ENCODE measurements at regions not wholly inside any gene's neighbourhood (a gene's known extent, or its start where the extent isn't known, plus 50 kb on each side); places are given as distances from the start of the nearest gene placed in this dataset.

DNA sequence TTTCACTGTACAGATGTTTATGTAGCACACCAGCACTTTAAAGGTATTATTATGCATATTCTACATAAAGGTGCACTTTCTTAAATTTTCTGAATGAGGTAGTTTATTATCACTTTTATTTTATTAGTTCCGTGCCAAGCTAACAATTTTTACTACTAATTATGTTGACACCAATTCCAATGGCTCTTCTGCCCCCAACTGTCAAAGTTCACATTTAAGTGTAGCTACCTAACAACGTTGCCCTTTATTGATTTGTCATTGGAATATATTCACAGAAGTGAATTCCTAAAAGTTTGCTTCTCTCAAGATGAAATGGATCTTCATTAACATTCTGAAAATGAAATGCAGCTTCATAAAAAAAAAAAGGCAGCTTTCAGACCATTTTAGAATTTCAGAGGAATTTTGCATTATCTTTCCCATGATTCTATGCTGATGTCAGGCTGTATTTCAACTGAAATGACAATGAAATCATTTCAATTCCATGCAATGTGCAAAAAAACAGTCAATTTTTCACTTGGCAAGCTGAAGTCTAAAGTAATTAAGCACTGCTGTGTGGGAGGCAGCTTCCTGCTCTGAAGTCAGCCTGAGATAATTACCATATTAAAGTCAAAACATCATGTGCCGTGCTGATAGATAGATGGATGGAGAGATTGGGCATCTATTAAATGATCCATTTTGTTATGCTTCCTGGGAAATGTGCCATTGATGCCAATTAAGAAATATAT is 229.2 kb downstream of the TTLL7 start:
- DNase-seq, result no peak

DNA sequence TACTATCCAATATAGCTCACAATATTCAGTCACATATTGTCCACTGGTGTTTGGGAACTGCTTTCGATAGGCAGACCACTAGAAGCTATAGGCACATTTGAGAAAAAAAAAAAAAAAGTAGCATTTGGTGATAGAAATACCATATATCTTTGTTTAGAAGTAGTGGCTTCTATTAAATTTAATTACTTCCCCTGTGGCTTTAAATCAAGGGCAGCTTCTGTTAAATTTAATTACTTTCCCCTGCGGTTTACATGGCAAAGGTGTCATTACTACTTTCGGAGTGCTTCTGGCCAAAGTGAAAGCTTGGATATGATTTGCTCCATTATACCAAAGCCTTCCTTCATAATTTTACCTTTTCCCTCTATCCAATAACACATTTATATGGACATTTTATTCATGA is 229.9 kb downstream of the TTLL7 start:
- no peak for DNase-seq

DNA sequence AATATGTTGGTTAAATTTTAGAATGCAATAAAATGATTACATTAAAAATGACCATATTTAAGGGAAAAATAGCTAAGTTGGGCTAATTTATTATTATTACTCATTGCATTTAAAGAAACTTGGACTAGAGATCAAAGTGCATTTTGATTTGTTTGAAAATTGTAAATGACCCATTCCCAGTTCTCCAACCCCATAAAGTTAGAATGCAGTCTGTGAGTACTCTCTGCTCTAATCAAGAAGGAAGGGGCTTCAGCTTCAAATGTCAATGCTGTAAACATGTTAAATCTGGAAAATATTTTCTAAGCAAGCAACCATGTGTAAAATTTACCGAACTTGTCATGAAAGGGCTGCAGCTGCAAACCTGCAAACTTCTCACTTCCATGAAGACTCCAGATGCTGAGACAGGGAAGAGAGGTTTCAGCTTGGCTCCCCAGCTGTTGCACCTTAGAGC is 232.7 kb downstream of the TTLL7 start:
- no peak for DNase-seq

DNA sequence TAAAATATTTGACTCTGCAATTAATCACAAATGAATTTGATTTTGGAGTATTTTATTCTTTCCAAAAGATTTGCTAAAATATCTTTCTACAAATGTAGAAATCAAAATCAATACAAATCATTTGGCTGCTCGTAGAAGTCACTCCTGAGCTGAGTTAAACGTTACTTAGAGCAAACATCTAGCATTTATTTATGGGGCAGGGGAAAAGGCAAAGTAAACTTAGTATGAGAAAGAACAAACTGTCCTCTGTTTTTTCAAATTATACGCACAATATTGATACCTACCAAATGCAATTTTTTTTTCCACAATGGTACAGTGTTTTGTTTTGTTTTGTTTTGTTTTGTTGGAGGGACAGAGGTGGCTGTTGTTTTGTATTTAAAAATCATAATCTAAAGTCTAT is 233.8 kb downstream of the TTLL7 start:
- DNase-seq, result no peak

DNA sequence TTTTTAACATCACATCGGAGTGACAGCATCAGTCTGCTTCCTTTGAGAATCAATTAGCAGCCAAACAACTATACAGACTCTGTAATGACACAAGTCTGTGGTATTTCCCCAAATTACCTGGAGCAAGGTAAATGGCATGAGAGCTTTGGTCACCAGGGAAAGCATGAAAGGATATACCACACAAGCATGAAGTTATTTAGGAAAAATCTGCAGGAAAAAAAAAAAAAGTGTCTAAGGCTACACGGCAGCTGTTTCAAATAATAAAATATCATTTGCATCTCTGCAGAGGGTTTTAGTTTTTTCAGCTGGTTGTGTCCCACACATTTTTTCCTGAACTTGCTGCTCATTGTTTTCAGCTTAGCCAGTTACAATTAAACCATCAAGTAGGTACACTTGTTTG is 234.7 kb downstream of the TTLL7 start:
- DNase-seq, result no peak

DNA sequence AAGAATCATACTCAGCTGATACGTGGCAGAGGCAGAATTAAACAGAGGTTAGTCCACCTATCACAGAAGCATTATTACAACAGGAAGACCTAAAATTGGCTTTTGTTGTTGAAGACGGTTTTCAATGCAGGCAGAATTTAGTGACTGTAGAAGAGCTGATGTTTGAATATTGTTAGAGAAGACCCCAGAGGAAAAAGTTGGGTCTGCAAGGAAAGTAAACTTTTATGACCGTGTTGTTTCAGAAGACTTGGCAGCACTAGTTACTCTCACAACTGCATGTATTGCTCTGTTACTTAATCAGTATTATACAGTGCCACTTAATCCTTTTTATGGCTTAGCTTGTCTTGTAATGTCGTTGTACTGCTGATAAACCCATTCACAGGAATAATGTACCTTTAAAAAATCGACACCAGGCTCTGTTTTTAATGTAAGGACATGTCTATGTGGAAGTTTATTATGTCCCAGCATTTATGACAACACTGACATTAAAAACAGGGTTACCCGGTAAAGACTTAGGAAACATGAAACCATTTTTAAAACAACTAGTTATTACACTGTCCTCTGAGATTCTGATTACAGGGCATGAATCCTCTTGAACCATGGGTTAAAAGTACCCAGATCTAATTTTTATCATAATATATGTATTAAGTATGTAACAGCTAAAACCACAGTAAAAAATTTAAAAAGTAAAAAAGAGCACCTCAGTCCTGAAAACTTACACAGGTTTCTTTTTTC is 235.4 kb downstream of the TTLL7 start:
- DNase-seq, result no peak

GRCh38 chr1:83762416-83762815 is 236.5 kb downstream of the TTLL7 start:
- no peak for DNase-seq

- no peak for DNase-seq
Measured at GRCh38 chr1:83762039-83762365, 236.9 kb downstream of the TTLL7 start.

DNA sequence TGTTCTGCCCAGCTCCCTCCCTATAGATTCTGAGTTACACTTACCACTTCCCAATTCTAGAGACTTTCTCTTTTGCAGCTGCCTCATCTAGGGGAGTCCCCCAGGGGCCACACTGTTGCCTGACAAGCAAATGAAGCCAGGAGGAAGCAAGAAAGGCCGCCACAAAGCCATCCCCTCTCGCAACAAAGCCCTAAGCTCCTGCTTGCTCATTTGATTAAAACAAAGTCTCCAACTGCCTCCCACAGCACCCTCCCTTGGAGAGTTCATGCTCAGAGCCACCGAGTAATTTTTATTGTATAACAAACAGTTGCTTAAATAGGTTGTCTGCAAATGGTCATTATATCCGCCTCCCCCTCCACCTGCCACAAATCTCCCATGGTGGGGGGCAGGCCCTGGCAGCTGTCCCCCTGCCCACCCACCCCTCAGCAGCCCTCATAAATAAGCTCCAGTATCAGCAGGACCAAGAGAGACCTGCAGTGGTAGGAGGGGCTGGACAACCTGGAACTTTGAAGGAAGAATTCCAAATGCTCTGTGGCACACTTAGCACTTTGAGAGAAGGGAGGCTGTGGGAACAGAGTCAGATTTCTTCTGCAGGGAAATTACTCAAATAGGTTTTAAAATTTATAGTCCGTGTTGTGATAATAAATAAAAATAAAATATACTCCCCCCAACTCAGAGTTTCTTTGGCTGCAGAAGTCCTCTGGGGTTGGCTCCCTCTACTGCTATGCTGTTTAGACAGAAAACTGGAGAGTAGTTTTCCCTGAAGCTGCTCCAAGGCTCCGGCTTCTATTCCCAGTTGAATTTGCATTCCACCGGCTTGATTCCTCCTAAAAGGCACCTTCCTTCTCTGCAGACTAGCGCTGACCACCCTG is 237.5 kb downstream of the TTLL7 start:
- DNase-seq, result no peak

- DNase-seq, result no peak
Measured at GRCh38 chr1:83760226-83761021, 238.5 kb downstream of the TTLL7 start.

- DNase-seq, result no peak
Measured at GRCh38 chr1:83756984-83757717, 241.8 kb downstream of the TTLL7 start.

DNA sequence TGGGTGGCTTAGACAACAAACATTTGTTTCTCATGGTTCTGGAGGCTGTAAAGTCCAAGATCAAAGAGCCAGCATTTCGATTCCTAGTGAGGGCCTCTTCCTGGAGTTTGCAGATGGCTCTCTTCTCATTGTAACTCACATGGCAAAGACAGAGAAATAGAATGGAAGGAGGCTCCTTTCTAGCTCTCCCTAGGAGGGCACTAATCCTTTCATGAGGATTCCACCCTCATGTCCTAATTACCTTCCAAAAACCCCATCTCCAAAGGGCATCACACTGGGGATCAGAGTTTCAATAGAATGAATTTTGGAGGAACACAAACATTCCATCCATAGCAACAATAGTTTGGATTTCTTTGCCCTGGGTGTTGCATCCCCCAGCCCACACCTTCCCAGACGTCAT is 247.3 kb downstream of the TTLL7 start:
- DNase-seq, result no peak

- no peak for DNase-seq
Measured at GRCh38 chr1:83750201-83750600, 248.7 kb downstream of the TTLL7 start.

DNA sequence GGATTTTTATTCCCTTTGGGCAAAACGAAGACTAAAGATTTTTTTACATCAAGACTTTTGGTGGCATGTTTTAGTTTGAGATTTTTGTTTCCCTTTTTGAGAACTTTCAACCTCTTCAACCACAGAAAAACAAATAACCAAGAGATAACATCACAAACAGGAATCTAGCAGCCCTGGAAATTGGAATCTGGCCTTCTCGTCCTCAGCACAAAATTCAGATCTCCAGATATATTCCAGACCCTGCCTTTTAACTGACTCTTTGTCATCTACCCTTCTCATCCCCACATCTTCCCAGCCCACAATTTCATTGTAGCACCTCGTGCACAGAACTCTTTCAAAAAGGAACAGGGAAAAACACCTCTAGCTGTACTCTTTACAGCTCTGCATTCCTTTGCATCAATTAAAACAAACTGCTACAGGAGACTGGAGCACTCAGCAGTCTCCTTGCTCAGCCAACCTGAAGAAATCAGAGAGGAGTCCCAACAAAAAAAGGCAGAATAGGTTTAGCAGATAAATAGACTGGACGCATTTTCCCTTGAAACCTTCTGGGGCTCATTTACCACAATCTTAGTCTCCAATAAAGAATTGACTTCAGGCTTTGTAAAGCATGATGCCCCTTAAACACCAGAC is 251.0 kb downstream of the TTLL7 start:
- DNase-seq, result no peak

GRCh38 chr1:83746234-83746633 is 252.7 kb downstream of the TTLL7 start:
- no peak for DNase-seq

GRCh38 chr1:83742446-83742845 is 256.5 kb downstream of the TTLL7 start:
- DNase-seq, result no peak

- DNase-seq, result no peak
Measured at GRCh38 chr1:83741770-83742169, 257.2 kb downstream of the TTLL7 start.

- DNase-seq, result no peak
Measured at GRCh38 chr1:83741348-83741747, 257.6 kb downstream of the TTLL7 start.

- DNase-seq, result no peak
Measured at GRCh38 chr1:83735526-83735925, 263.4 kb downstream of the TTLL7 start.

- DNase-seq, result no peak
Measured at GRCh38 chr1:83734420-83734819, 264.5 kb downstream of the TTLL7 start.

- DNase-seq, result no peak
Measured at GRCh38 chr1:83725735-83726360, 273.1 kb downstream of the TTLL7 start.

All from SW 1271 (cell line).